ENCODE measurements at regions not wholly inside any gene's neighbourhood (a gene's known extent, or its start where the extent isn't known, plus 50 kb on each side); places are given as distances from the start of the nearest gene placed in this dataset.

- TF ChIP-seq CTCF (conservative IDR thresholded peaks at IDR 0.05; ENCODE audit: low read length) (no peak), EZH2phosphoT487 (IDR thresholded peaks at IDR 0.05; ENCODE audit: borderline replicate concordance, low read depth, low read length) (no peak)
These were observed 133.6 kb upstream of the MYT1L start for GRCh38 chr2:2464643-2465042.
